ENCODE measurements at regions not wholly inside any gene's neighbourhood (a gene's known extent, or its start where the extent isn't known, plus 50 kb on each side); places are given as distances from the start of the nearest gene placed in this dataset.

DNA sequence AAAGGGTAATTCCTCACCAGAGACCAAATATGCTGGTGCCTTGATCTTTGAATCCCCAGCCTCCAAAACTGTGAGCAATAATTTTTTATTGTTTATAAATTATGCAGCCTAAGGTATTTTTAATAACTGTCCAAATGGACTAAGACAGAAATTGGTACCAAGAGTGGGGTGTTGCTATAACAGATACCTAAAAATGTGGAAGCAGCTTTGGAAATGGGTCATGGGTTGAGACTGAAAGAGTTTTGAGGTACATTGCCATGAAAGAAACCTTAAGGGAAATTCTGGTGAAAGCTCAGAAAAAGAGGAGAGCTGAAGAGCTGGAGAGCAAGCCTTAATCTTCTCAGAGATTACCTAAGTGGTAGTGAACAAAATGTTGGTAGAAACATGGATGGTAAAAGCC lies 378.2 kb downstream of the NXPE2 start:
- no peaks in the 10 kb centered on the region for H3K27me3 ChIP-seq (ENCODE audit: insufficient read depth)
- no peaks in the 10 kb centered on the region for H3K9me2 ChIP-seq
- CTCF ChIA-PET = no interaction called here

GRCh38 chr11:115060840-115061239 lies 382.5 kb downstream of the NXPE2 start:
- Histone ChIP-seq H3K4me1 (ENCODE audit: control insufficient read depth in 1 of 2, insufficient read depth in 2 of 2, low read depth in 1 of 2, low read length in 1 of 2) (peaks cover 0 to 16% of the 10 kb centered on the region in 2 experiments; a peak in 1 of 4 replicates), H3K9me3 (no peaks in the 10 kb centered on the region), H3K27ac (ENCODE audit: low read depth in 2 of 2, low read length in 1 of 2) (no peak overlapping the region), H3K4me3 (ENCODE audit: low read depth in 2 of 2, low read length in 1 of 2) (no peak overlapping the region), H2AFZ (ENCODE audit: low read depth) (no peak overlapping the region), H3K79me2 (ENCODE audit: insufficient read depth) (no peaks in the 10 kb centered on the region), H3K9me2 (no peaks in the 10 kb centered on the region), H3K27me3 (ENCODE audit: insufficient read depth) (no peaks in the 10 kb centered on the region), H3K9ac (no peak overlapping the region), H3F3A (replicated peaks; ENCODE audit: insufficient read depth) (no peaks in the 10 kb centered on the region), H3K36me3 (replicated peaks in 1 of 2; ENCODE audit: control insufficient read depth in 1 of 2, insufficient read depth in 2 of 2, low read length in 1 of 2) (no peaks in the 10 kb centered on the region), H4K20me1 (ENCODE audit: insufficient read depth) (no peaks in the 10 kb centered on the region), H3K4me2 (no peak overlapping the region)
- WGBS (ENCODE audit: low lambda C conversion rate) = 16% methylated on average over 4 of the region's 4 CpGs
- no peak for TF ChIP-seq POLR2AphosphoS5 (IDR thresholded peaks at IDR 0.05; ENCODE audit: low read depth, low read length)
- no peak for TF ChIP-seq RFX5 (IDR thresholded peaks at IDR 0.05; ENCODE audit: low read length)
- no peak for TF ChIP-seq FOXJ3 (CRISPR knock-in tag; IDR thresholded peaks at IDR 0.05)
- TF ChIP-seq CHD2 (IDR thresholded peaks at IDR 0.05; ENCODE audit: low read length, partially characterized antibody) = no peak
- TF ChIP-seq TCF12 (IDR thresholded peaks at IDR 0.05) = no peak
- no peak for TF ChIP-seq JUND (IDR thresholded peaks at IDR 0.05)
- TF ChIP-seq MEF2A (IDR thresholded peaks at IDR 0.05; ENCODE audit: borderline replicate concordance, low read depth) = no peak
- no peak for TF ChIP-seq FOXM1 (IDR thresholded peaks at IDR 0.05; ENCODE audit: low read depth)
- TF ChIP-seq MXI1 (IDR thresholded peaks at IDR 0.05; ENCODE audit: low read depth, low read length) = no peak
- TF ChIP-seq PBX3 (IDR thresholded peaks at IDR 0.05) = no peak
- no peak for TF ChIP-seq GATA2 (CRISPR knock-in tag; IDR thresholded peaks at IDR 0.05)
- no peak for DNase-seq
- ChIA-PET POLR2A (no interaction called here), CTCF (interaction anchor here (1.0 kb wide), 1 partner anchor 206 kb away, joined by 3 read pairs; no protein-coding TSS in a partner anchor)

More for the DNA sequence above, 378.2 kb downstream of the NXPE2 start:
- Histone ChIP-seq H3K4me2 (no peak overlapping the region), H4K20me1 (ENCODE audit: insufficient read depth) (no peaks in the 10 kb centered on the region), H3F3A (replicated peaks; ENCODE audit: insufficient read depth) (no peaks in the 10 kb centered on the region), H3K4me1 (ENCODE audit: control insufficient read depth in 1 of 2, insufficient read depth in 2 of 2, low read depth in 1 of 2, low read length in 1 of 2) (peaks cover 0 to 13% of the 10 kb centered on the region in 2 experiments; a peak in 1 of 4 replicates), H3K27ac (ENCODE audit: low read depth in 2 of 2, low read length in 1 of 2) (no peak overlapping the region), H3K9me3 (no peaks in the 10 kb centered on the region), H2AFZ (ENCODE audit: low read depth) (no peak overlapping the region), H3K9ac (no peak overlapping the region), H3K79me2 (ENCODE audit: insufficient read depth) (no peaks in the 10 kb centered on the region), H3K4me3 (ENCODE audit: low read depth in 2 of 2, low read length in 1 of 2) (no peak overlapping the region), H3K36me3 (replicated peaks in 1 of 2; ENCODE audit: control insufficient read depth in 1 of 2, insufficient read depth in 2 of 2, low read length in 1 of 2) (no peaks in the 10 kb centered on the region)
- TF ChIP-seq NFIC (IDR thresholded peaks at IDR 0.05; ENCODE audit: borderline replicate concordance) = no peak
- no peak for TF ChIP-seq RAD21 (IDR thresholded peaks at IDR 0.05; ENCODE audit: low read length)
- TF ChIP-seq PBX3 (IDR thresholded peaks at IDR 0.05) = no peak
- TF ChIP-seq SMC3 (IDR thresholded peaks at IDR 0.05; ENCODE audit: low read depth, low read length) = no peak
- TF ChIP-seq FOXJ3 (CRISPR knock-in tag; IDR thresholded peaks at IDR 0.05) = no peak
- TF ChIP-seq TAF1 (IDR thresholded peaks at IDR 0.05; ENCODE audit: borderline replicate concordance, low read depth, low read length) = no peak
- POLR2A ChIA-PET = no interaction called here
- no peak for DNase-seq
